Astrocyte of the spinal cord (primary cell): ENCODE measurements at regions not wholly inside any gene's neighbourhood (a gene's known extent, or its start where the extent isn't known, plus 50 kb on each side); places are given as distances from the start of the nearest gene placed in this dataset.
"Not testable (repeated sequence)": the region's sequence is repeated elsewhere in the genome, so short reads cannot be mapped to it uniquely, and the experiment has no call there.

ENCODE experiments used
- DNase-seq: peaks from one replicate; pipeline ENCODE4 v3.0.0; 2011; ENCODE audit warnings: low read depth, low spot score
- H3K4me3 ChIP-seq: 2 replicates; pipeline ENCODE4 v1.5.1; 2011; ENCODE audit warnings: low read depth, mild to moderate bottlenecking, low read length, moderate library complexity
- CTCF ChIP-seq: IDR thresholded peaks from 2 replicates; pipeline ENCODE4 v1.5.1; 2012; ENCODE audit warnings: low read depth, mild to moderate bottlenecking, low read length, inconsistent platforms
- in situ Hi-C: cut with HindIII; loops from 2 replicates; pipeline ENCODE4 v1.10.0; 2017; ENCODE audit warnings: low sequenced_read_pairs

DNA sequence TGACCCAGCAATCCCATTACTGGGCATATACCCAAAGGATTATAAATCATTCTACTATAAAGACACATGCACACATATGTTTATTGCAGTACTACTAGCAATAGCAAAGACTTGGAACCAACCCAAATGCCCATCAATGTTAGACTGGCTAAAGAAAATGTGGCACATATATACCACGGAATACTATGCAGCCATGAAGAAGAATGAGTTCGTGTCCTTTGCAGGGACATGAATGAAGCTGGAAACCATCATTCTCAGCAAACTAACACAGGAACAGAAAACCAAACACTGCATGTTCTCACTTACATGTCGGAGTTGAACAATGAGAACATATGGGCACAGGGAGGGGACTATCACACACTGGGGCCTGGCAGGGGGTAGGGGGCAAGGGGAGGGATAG, 183.0 kb downstream of the HACE1 start:
- H3K4me3 ChIP-seq, in situ Hi-C loops, DNase-seq: not testable (repeated sequence)

- DNase-seq, in situ Hi-C loops, H3K4me3 ChIP-seq: not testable (repeated sequence)
Measured at GRCh38 chr6:104675161-104675560, 184.6 kb downstream of the HACE1 start.

GRCh38 chr6:104673078-104673477, 186.6 kb downstream of the HACE1 start:
- H3K4me3 ChIP-seq, in situ Hi-C loops, DNase-seq: not testable (repeated sequence)

- in situ Hi-C loops, H3K4me3 ChIP-seq, DNase-seq: not testable (repeated sequence)
Measured at GRCh38 chr6:104671591-104671891, 188.2 kb downstream of the HACE1 start.

DNA sequence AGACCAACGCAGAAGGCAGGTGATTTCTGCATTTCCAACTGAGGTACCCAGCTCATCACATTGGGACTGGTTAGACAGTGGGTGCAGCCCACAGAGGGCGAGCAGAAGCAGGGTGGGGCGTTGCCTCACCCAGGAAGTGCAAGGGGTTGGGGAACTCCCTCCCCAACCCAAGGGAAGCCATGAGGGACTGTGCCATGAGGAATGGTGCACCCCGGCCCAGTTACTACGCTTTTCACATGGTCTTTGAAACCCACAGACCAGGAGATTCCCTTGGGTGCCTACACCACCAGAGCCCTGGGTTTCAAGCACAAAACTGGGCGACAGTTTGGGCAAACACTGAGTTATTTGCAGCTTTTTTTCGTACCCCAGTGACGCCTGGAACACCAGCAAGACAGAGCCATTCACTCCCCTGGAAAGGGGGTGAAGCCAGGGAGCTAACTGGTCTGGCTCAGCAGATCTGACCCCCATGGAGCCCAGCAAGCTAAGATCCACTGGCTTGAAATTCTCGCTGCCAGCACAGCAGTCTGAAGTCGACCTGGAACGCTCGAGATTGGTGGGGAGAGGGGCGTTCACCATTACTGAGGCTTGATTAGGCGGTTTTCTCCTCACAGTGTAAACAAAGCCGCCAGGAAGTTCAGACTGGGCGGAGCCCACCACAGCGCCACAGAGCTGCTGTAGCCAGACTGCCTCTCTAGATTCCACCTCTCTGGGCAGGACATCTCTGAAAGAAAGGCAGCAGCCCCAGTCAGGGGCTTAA, 188.7 kb downstream of the HACE1 start:
- in situ Hi-C loops, H3K4me3 ChIP-seq, DNase-seq: not testable (repeated sequence)

GRCh38 chr6:104669483-104669882, 190.2 kb downstream of the HACE1 start:
- DNase-seq, result no peak
- TF ChIP-seq CTCF, result no peak
- H3K4me3 ChIP-seq, result no peak overlapping the region
- in situ Hi-C loops, result no loop called here

DNA sequence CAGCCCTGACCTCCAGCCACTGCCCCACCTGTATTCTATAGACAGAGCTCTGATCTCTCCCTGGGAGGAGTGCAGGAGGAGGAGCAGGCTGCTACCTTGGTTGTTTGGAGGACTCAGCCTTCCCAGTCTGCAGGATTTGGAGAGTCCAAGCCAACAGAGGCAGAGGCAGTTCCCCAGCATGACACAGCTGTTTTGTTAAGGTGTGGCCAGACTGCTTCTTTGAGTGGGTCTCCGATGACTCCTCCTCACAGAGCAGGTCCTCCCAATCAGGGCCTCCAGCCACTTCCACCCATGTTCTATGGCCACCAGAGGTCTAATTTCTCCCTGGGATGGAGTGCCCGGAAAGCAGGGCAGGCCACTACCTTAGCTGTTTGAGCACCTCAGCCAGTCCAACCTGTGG, 203.5 kb downstream of the HACE1 start:
- no peak for TF ChIP-seq CTCF
- H3K4me3 ChIP-seq, result no peak overlapping the region
- no peak for DNase-seq
- in situ Hi-C loops, result no loop called here

GRCh38 chr6:104653781-104654180, 205.9 kb downstream of the HACE1 start:
- in situ Hi-C loops, result no loop called here
- no peak for TF ChIP-seq CTCF
- DNase-seq, result no peak
- no peak overlapping the region for H3K4me3 ChIP-seq

DNA sequence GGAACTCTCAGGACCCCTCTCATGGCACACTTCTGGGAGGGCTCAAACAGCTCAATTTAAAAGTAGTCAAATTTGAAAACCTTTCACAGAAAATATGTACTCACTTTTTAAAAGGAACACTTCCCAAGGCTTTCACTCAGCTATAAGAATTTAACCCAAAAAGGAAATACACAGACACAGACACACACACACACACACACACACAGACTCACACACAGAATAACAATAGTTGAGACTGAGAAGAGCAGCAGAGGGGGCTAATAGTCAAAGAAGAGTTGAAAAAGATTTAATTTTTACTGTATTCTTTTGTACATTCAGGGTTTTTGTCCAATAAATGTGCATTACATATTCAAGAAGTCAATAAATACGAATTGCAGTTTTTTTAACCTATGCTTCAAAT, 211.4 kb downstream of the HACE1 start:
- DNase-seq, result no peak
- no peak for TF ChIP-seq CTCF
- in situ Hi-C loops, result no loop called here

More for the DNA sequence above, 211.4 kb downstream of the HACE1 start:
- no peak overlapping the region for H3K4me3 ChIP-seq
